HG02970 (cell line): ENCODE measurements at regions not wholly inside any gene's neighbourhood (a gene's known extent, or its start where the extent isn't known, plus 50 kb on each side); places are given as distances from the start of the nearest gene placed in this dataset.
"Not testable (repeated sequence)": the region's sequence is repeated elsewhere in the genome, so short reads cannot be mapped to it uniquely, and the experiment has no call there.

ENCODE experiments used
- ATAC-seq: cut with Tn5 transposase; IDR thresholded peaks from one replicate; pipeline ENCODE4 v1.9.1; 2021; ENCODE audit warnings: mild to moderate bottlenecking, moderate library complexity, moderate number of reproducible peaks; ENCODE audit not compliant: unreplicated experiment, low FRiP score

DNA sequence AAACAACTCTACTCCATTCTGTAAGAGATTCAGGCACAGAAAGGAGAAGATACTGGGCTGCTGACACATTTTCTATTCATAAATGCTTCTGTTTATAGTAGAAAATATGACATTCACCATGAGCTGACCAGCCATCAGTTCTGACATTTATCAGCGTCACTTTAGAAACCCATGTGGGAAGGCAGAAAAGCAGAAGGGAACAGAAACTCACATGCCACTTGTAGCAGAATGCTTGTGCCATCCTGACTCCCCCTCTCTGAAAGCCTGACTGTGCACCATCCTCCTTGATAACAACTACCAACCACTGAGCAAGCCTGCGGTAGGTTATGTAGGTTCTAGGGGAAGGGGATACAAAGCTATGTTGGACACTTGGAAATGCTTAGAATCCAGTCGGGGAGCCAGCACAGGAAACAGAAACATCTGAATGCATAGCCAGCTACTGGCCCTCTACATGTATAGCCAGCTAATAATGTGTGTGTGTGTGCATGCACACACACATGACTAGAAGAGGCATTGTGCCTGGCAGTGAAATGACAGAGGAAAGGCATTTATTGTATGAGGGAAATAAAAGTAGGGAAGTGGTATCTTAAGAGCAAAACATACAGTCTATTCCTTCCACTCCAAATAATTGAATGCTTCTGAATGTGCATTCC lies 104.3 kb downstream of the SPDYE17 start:
- ATAC-seq: not testable (repeated sequence)

DNA sequence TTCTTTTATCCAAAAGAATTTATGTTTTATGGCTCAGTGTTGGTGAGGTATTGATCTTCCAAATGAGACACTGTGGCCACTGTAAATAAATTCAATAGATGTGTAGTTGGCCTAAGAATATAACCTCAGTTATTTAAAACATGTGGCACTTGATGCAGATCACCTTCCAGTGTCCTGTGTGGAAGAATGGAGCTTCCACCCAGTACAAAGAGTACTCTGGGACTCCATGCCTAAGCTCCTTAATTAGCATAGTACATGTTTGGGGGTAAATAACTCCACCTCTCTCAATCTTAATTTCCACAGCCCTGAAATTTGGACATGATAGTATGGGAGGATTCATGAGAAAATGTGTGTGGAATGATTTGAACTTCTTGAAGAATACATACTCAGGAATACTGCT lies 105.7 kb downstream of the SPDYE17 start:
- ATAC-seq: not testable (repeated sequence)

DNA sequence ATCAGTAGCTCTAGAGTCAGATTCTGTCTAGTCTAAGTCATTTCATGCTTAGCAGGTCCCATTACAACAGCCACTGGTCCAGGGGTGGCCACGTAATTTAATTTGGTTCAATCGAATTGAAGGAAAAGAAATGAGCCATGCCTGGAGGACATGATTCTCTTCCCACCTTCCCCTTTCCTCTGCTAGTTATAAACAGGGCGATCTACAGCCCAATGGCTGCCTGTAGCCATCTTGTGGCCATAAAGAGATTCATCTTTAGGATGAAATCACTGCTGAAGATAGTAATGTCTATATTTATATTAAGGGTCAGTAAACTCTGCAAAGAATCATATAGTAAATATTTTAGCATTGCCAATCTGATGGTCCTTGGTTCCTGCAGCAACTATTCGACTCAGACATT lies 107.4 kb downstream of the SPDYE17 start:
- ATAC-seq: not testable (repeated sequence)

DNA sequence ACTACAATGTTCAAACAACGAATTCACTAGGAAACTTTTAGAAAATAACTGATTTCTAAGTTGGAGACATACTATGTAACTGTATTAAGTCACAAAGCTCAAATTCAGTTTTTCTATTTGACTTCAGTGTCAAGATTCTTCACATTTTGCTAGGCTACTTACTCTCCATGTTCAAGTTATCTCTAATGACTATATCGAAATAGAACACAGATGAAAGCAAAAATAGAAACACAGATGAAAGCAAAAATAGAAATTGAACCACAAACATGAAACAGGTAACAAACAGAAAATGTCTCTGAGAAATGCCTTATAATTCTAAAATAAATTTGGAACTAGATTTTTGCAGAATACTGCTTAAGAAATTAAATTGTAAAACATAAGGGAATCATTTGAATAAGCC lies 113.5 kb downstream of the SPDYE17 start:
- ATAC-seq: not testable (repeated sequence)

DNA sequence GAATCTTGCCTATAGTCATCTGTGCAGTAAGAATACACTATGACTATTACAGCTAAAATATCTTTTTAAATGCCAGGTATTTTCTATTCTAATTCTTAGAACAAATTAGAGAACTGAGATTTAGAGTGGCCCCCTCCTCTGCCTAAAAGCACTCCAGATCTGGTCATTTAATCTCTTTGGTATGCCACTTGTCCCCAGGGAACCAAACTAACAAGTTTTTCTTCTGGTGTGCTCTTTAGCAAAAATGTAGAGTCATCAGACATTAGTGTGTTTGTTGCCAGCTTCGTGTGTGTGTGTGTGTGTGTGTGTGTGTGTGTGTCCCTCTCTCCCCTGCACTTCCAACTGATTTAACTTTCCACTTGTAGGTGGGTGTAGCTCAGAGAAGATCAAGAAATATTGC lies 117.8 kb downstream of the SPDYE17 start:
- not testable (repeated sequence) for ATAC-seq

DNA sequence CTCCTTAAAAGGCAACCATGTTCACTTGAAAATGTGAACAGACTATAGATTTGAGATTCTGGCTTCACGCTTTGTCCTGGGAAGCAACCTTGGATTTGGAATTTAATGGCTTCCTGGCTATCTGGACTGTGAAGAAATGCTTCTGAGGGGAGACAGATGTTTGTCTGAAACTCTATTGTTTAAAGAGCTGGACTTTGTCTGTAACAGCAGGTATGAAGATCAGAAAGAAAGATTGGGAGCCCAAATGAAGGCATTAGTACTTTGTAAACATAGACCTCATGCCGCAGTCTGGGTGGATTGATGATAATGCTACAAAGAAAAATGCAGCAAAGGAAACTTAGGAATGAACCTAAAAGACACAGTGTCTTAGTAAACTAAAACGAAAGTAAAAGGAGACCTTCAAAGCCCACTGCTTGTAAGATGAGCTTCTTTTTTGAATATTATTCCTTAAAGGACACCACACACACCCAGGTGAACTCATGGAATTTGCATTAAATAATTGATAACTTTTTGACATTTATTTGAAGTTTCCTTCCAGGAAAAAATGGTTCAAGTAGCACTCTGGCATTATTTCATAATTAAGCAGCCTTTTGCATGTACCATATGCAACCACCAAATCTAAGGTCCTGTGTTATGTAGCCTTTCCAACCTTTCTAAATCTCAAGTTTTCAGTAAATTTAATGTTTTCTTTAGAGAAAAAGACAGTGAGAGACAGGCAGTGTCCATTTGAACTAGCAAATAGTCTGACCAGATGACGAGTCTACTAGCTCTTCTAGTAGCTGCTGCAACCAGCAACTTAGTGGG lies 119.9 kb downstream of the SPDYE17 start:
- not testable (repeated sequence) for ATAC-seq

DNA sequence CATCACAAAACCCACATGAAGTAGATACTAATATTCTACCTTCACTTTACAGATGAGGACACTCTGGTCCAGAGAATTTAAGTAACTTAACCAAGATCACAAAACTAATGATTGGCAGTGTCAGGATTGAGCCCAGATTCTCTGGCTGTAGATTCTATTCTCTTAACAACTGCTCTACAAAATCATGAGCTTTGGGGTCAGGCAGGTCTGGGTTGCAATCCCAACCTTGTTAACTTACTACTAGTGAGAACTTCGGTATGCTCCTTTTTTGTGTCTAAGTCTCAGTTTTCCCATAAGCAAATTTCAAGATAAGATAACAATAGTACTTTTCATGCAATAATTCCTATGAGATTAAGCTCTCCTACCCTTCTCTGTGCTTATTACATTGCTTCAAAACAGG lies 127.5 kb downstream of the SPDYE17 start:
- not testable (repeated sequence) for ATAC-seq

DNA sequence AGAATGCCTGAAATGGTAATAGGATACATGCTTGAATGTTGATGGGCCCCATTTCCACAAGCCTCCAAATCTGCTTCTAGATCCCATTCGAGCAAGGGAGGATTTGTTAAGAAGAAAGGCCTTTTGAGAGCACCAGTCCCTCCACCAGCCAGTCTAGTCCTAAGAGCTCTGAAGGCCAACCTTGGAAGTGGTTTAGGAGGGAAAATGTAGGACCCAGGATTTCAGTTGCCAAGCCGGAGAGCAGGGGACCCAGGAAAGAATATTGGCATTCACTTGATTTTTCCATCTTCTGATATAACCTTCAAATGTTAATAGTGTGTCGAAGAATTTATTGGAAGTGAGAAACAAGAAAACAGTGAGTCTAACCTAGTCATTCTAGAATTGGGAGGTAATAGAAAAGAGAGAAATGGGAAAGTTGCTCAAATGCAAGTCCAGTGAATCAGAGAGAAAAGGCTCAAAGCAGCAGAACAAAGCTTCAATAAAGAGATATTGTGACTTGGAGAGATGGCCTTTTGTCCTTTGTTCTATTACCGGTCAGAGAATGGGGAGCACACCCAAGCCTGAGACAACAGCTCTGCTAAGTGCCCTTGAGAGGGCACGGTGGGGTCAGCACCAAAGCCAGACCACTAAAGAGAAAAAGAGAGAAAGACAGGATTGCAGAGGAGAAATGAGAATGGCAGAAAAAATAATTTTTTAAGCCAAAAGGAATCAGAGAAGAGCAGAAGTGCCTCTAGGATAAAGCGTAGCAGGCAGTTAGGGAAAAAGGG lies 130.0 kb downstream of the SPDYE17 start:
- ATAC-seq: not testable (repeated sequence)

DNA sequence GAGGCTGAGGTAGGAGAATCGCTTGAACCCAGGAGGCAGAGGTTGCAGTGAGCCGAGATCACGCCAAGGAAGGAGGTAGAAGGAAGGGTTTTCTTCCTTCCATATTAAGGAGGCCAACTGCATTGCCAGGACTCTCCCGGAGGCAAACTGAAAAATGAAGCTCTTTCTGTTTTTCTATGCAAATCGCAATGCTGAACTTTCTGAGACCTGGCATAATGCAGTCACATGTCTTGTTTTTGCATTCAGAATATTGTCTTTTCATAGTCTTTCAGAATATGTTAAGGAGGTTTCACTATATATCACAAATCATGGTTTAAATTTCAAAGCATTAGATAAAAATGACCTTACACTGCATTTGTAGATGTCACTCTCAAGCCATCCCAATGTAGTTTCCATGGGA lies 133.4 kb downstream of the SPDYE17 start:
- ATAC-seq: not testable (repeated sequence)

DNA sequence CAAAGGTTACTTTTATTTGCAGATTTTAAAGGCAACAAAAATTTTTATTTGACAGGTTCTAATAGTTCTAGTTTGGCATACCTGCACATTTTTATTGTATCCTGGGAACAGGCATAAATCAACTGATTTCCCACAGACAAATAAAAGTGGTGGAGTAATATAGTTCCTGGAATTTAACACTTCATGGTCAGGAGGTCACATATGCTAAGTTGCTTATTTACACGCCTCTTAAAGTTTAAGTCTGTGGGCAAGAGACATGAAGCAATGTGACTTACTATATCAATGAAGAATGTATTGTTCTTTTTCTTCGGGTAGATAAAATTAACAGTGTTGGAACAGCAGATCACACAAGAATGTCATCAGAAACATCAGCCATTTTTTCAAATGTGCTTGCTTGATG lies 135.2 kb downstream of the SPDYE17 start:
- not testable (repeated sequence) for ATAC-seq

DNA sequence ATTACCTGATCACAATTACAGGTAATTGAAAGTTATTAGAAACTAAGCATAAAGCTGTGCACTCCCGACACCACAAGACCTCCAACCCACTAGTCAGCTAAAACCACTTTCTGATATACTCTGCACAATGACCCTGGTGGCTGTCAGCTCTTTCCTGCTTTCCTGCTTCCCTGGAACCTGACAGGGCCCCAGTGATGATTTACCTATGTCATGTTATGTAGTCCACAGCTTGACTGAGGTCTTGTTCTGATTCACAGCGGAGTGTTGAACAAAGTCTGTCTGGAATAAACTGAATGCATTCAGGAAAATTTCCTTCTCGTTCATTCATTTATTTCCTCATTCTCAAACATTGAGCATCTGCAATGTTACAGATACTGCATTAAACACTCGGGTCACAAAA lies 136.5 kb downstream of the SPDYE17 start:
- ATAC-seq: not testable (repeated sequence)

DNA sequence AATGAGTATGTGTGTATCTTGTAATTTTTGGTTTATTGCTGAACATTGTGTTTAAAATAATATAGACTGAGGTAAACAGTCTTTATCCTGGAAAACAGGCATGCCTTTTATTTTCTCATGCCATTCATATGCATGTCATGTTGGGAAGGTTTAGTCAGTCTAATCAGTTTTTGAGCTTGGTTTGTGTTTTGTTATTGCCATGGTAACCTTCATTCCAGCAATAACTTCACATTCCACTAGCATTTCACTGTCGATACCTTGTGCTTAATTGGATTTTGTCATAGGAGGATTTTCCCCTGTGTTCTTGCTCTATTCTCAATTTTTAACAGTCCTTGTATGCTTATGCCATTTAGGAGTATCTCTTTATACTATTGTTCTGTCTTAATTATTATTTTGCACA lies 140.4 kb downstream of the SPDYE17 start:
- ATAC-seq: not testable (repeated sequence)

DNA sequence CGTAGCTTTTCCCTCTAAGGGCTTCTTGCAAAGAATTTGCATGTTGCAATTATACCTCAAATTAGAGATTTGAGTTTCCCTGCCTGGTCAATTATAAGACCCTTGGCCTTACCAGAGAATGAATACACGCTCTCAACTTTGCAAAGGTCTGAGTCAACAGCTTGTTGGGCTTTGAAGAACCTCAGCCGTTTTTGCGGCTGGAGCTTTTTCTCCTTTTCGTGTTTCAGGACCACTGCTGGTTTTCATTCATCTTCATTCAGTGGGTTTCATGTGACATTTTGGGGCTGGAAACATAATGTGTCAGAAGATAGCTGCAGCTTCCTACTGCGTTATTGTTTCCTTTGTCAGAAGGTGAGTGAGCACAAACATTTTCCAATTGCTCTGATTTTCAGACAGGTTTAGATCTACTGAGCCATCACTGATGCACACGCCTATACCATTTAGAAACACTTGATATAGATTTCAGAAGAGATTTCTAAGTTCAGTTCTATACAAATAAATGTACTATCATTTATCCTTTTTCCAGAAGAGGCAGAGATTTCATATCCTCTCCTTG lies 152.3 kb downstream of the SPDYE17 start:
- not testable (repeated sequence) for ATAC-seq

DNA sequence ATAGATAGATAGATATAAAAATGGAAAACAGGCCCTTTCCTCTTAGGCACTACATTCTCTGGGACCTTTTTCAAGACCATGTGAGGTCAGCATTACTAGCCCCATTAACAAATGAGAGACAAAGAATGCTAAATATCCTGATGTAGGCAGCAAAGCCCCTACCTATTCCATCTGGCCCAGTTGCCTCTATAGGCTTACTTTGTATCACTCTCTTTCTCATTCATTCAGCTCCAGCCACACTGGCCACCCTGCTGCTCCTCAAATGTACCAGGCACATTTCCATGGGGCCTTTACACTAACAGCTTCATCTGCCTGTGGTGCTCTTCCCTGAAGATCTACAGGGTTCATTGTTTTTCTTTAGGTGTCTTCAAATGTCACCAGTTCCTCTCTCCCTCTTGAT lies 156.4 kb downstream of the SPDYE17 start:
- not testable (repeated sequence) for ATAC-seq

DNA sequence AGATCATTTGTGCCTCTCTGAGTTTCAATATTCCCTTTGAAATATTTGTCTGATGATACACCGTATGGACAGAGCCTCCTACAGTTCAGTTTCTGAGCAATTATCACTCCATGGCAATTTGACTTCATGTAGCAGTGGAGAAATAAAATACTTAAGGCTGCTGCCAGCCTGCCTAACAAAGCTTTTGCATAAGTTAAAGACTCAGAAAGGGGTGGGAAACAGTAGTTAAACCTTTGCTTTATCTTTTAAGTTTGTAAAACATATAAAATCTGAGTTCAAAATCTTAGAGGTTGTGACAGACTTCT lies 161.7 kb downstream of the SPDYE17 start:
- ATAC-seq: not testable (repeated sequence)

DNA sequence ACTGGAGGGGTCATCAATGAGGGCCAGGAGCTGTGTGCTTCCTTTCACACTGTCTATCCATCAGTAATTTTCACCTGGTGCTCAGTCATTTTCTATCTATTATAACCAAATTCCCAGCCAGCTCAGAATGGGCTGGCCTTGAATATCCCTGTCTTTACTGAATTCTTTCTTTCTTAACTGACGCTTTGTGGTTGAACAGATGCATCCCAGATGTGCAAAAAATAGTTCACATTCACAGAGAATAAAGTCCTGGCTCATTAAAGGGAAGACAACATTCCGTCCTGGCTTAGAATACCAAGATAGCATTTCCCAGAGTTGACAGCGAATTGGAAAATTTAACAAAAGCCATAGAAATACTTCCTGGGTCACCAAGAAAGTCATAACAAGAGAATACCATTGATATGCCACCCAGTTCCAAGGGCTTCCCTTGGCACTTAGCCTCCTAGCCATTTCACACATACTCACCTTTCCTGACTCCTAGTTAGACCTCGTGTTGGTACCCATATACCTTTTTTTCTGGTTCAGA lies 164.7 kb downstream of the SPDYE17 start:
- not testable (repeated sequence) for ATAC-seq

DNA sequence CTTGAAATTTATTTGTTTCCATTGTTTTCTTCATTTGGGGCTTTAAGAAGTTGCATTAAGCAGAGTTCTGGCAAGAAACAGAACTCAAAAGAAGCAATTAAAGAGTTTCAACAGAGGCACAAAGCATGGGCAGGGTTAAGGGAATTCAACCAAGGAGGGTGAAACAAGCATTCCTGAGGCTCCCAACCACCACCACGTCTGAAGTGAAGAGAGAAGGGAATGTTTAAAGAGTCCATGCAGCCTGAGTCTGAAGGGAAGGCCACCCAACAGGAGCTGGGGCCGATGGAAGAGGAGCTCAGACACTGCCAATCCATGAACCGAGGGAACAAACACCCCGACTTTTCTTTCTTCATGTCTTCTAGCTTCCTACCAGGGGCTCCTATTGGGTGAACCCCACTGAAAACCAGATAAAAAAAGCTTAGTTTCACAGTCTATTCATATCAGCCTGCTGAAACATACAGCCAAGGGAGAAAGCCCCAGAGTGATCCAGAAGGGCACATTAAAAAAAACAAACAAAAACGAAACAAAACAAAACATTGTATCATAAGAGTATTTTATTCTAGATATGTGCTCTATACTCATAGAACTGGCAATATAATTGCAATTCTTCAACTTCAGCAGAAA lies 168.9 kb downstream of the SPDYE17 start:
- ATAC-seq: not testable (repeated sequence)

DNA sequence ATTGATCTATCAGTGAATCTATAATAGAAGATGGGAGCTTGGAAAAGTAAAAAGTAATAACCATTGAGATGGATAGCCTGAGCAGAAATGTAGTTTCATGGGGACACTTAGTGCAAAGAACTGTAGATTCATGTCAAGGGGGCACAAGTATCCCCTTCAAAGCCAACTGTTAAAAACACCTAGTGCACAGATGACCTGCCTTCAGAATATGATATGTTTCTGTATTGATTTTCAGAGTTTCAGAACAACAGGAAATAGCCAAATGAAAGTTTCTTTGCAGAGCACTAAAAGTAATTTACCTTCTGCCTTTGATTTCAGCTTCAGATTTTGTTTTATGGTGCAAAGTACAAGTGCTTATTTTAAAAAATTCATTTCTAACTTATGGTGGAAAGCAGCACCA lies 169.9 kb downstream of the SPDYE17 start:
- not testable (repeated sequence) for ATAC-seq

DNA sequence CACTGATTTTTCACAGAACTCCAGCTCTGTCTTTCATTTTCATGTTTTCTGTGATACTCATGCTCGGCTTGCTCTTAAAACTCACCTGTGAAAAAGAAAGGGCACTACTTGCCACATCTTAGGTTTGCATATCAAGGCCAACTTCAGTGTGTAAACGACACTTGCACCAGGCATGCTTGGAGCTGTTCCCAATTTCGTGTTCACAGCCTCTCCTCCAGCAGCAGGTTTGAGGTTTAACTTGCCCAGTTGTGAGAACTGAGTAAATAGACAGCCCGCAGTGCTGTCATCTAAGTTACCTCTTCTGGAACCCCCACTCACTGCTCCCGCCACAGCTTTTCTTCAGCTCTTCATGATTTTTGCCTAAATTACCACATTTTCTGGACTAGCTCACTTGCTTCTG lies 172.2 kb downstream of the SPDYE17 start:
- ATAC-seq: not testable (repeated sequence)

DNA sequence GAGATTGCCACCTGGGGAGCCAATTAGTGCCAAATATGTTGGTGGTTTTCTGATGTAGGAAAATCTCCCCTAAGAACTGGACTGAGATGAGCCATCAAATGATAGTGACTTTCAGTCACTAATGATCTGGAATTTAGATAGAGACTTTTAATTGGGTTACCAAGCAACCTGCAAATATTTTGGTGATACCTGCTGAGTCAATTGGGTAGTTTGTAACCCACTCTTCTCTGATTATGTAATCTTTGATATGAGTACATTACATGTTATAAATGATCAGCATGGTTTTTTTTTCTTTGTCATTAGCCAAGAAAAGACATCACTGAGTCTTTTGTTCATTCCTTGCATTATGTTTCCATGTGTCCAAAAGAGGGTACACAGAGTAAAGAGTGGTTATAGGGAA lies 177.5 kb downstream of the SPDYE17 start:
- not testable (repeated sequence) for ATAC-seq
